ENCODE measurements at regions not wholly inside any gene's neighbourhood (a gene's known extent, or its start where the extent isn't known, plus 50 kb on each side); places are given as distances from the start of the nearest gene placed in this dataset.
"Not testable (repeated sequence)": the region's sequence is repeated elsewhere in the genome, so short reads cannot be mapped to it uniquely, and the experiment has no call there.

DNA sequence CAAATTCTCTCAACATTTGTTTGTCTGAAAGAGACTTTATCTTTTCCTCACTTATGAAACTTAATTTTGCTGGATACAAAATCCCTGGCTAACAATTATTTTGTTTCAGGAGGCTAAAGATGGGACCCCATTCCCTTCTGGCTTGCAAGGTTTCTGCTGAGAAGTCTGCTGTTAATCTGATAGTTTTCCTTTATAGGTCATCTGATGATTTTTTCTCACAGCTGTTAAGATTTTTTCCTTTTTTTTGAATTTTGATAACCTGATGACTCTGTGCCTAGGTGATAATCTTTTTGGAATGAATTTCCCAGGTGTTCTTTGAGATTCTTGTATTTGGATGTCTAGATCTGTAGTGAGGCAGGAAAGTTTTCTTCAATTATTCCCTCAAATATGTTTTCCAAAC lies 2661.4 kb downstream of the PCDH9 start:
- no peak for DNase-seq (ENCODE audit: low read depth, low spot score)

DNA sequence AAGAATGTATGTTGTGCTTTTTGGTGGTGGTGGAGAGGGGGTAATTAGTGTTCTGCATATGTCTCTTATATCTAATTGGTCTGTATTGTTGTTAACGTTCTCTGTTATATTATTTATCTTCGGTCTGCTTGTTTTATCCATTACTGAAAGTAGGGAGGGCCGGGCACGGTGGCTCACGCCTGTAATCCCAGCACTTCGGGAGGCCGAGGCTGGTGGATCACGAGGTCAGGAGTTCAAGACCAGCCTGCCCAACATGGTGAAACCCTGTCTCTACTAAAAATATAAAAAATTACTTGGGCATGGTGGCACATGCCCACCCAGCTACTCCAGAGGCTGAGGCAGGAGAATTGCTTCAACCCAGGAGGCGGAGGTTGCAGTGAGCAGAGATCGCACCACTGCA lies 2672.1 kb downstream of the PCDH9 start:
- DNase-seq (ENCODE audit: low read depth, low spot score) = not testable (repeated sequence)

DNA sequence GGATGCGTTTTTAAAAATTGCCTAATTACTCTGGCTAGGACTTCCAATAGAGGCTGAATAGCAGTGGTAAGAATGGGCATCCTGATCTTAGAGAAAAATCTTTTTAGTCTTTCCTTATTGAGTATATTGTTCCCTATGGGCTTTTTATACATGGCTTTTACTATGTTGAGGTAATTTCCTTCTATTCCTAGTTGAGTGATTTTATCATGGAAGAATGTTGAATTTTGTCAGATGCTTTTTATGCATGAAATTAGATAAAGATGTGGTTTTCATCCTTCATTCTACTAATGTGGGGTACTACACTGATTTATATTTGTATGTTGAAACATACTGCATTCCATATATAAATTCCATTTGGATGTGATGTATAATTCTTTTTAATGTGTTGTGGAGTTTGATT lies 2673.8 kb downstream of the PCDH9 start:
- no peak for DNase-seq (ENCODE audit: low read depth, low spot score)

DNA sequence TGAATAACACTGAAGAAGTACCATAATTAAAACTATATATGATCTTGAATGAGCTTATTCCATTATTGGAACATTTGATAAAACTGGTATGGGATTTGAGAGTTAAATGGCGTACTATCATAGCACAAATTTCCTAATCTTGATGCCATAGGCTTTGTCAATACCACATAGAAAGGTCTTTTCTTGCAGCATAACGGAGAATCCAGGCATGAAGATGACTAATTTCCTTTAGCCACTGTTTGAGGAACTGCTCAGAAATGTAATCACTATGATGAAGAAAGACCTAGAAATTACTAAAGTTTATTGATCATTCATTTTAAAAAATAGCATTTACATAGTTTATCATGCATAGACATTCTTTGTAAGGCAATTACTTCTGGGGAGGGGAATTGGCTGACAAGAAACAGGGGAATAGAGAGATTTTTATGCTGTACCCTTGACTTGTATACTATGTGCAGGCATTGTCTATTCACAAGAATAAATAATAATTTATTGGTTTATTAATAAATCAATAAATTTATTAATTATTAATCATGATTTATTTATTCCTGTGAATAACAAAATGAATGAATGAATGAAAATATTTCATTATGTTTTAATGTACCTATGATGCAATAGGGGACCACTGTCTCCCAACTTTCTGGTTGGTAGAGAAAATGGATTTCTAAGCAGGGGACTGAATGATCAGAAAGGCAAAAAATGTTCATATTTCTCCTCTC lies 2676.6 kb downstream of the PCDH9 start:
- DNase-seq (ENCODE audit: low read depth, low spot score) = no peak

DNA sequence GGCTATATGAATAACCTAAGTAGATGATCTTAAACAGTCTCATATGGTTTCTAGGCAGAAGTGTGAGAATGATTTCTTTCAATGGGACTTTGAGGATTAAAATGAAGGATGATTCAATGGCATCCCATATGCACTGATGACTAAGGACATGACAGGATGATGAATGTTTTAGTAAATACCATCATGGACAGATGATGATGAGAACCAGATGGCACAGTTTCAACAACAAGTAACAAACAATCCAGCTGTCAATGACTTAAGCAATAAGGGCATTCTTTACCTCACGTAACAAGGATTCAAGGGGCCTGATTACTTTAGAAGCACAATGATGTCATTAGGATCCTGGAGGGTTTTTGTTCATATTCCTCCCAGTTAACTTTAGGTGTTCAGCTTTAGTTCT lies 2678.4 kb downstream of the PCDH9 start:
- peak; percentile 7 for DNase-seq (ENCODE audit: low read depth, low spot score)

DNA sequence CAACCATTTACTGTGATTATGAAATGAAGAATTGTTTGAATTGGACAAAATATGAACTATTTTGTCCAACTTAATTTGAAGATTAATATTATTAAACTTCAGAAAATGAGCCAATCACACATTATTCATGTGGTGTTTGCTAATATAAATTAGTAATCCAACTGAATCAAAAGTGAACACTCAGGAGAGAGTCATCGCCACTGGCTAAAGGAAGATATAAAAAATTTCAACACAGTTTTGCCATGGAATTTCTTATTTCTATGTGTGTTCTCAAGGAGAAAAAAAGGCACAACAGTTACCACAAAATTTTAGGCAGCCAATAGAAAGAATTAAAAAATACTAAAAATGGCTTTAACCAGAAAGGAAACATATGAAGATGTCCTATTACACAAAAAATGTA lies 2683.8 kb downstream of the PCDH9 start:
- no peak for DNase-seq (ENCODE audit: low read depth, low spot score)

DNA sequence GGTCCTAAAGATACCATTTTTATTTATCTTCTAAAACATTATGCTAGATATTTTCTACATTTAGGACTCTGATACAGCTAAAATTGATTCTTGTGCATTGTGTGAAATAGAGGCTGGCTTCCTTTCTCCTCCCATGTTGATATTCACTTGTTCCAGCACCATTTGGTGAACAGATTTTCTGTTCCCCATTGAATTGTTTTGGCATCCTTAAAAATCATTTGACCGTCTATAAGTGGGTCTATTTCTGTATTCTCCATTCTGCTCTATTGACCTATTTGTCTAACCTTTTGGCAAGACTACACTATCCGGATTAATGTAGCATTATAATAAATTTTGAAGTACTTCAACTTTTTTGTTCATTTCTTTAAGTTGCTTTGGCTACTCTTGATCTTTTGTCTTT lies 2689.2 kb downstream of the PCDH9 start:
- no peak for DNase-seq (ENCODE audit: low read depth, low spot score)

DNA sequence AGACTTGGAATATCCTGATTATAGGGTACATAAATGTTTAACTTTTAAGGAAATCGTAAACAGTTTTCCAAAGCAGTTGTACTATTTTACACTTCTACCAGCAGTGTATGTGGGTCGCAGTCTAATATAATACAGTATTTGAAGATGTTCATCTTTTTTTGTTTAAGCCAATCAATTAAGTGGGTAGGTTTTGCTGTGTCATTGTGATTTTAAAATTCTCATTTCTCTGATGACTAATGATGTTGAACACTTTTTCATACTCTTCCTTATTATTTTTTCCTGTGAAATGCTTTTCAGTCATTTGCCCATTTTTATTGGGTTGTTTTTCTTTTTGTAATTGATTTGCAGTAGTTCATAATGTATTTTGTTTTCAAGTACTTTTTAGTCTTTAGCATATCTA lies 2689.7 kb downstream of the PCDH9 start:
- DNase-seq (ENCODE audit: low read depth, low spot score) = no peak

DNA sequence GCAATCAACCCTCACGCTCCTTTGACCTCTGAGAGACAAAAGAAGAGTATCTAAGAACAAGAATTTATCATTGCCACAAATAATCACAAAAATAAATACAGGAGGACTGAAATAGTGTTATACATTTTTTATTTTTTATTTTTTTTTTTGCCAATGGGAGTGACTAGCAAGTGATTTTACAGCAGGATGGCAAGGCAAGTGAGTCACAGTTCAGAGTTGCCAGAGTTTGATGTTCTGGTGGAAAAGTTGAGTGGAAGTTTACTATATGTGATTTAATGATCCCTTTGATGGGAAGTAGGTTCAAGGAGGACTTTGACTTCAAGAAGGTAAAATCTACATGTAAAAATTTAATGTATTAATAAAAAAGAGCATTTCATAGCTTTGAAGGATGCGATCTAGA lies 2691.4 kb downstream of the PCDH9 start:
- no peak for DNase-seq (ENCODE audit: low read depth, low spot score)

DNA sequence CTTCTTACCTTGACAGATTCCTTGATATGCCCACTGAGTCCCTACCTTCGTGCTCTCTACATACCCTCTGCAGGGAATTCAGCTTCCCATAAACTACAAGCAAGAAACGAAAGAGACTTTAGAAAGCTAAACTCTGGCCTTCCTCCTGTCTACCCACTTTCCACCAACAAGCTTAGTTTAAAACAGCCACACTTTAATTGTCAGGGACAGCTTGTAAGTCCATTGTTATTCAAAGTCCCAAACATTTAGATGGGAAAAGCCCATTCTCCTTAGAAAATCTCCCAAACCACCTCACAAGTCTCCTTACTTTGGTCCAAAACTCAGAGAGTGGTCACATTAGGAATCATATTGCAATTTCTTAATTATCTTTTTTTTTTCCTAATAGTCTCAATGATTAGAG lies 2695.8 kb downstream of the PCDH9 start:
- DNase-seq (ENCODE audit: low read depth, low spot score) = no peak

DNA sequence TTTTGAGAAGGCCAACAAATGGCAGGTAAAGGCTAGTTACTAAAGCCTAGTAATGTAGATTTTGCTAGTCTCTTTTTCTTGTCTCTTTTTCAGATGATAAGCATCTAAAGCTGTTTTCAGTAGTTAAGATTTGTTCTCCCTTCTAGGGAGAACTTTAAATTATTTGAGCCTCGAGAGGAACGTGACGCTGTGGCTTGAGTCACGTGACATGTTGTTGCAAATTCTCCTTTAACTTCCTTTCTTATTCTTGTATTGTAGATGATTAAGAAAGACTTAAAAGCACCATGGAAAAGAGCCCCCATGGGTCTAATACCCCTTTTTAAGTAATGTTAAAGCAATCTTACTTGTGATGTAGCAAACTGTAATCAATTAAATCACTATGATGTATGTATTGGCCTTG lies 2698.7 kb downstream of the PCDH9 start:
- DNase-seq (ENCODE audit: low read depth, low spot score) = no peak

DNA sequence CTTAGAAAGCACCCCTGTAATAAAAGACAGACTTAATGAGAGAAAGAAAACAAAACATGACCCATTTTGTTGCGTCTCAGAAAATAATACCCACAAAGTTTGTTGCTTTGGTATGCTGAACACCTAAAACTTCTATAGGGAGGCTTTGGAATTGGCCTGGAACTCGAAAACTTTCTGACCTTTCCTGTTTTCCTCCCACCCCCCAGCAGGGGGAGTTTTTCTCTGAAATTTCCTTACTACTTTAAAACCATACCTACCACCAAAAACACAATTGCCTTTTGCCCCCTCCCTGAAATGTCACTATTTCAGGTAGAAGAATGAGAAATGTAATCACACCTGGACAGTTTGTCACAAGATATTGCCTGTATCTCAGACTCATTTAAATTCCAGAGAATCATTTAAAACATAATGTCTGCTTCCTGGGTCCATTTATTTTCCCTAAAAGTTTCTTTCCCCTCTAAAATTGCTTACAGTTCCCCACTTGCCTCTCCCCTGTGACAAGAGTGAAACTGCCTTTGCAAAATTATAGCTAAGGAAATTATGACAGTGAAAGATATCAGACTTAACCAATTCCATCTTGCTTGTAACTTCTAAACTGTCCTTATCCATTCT lies 2700.2 kb downstream of the PCDH9 start:
- no peak for DNase-seq (ENCODE audit: low read depth, low spot score)

DNA sequence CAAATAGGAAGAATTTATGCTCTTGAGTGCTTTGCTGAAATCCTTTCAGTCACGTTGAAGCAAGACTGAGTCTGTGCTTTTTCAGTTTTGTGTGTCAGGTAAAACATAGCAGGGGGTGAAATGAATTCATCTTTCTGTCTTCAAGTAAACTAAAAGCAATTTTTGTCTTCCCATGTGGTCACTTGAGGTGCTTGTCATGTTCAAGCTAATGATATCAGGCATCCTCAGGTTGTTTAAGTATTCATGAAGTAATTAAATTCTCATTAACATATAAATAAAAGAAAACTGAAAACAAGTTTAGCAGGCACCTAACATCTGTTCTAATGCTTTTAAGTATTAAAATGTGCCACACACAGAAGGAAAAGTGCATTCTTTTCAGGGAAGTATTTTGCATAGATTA lies 2701.3 kb downstream of the PCDH9 start:
- no peak for DNase-seq (ENCODE audit: low read depth, low spot score)

DNA sequence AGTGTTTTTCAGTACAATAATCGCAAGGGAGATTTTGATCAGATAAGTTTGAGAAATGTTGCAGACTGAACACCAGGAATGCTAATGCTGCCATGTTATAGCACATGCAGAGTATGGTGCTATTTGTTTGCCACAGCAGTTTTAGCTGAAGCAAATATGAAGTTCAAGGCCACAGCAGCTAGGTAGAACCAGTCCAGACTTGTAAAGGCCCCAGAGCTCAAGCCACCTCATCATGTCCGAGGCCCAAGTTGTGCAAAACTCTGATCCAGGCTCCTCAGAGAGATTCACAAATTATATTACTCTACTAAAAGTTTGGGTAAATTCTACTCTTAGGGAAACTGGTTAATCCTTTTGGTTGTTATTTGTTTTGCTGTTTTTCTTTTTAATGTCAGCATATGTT lies 2702.6 kb downstream of the PCDH9 start:
- DNase-seq (ENCODE audit: low read depth, low spot score) = no peak

DNA sequence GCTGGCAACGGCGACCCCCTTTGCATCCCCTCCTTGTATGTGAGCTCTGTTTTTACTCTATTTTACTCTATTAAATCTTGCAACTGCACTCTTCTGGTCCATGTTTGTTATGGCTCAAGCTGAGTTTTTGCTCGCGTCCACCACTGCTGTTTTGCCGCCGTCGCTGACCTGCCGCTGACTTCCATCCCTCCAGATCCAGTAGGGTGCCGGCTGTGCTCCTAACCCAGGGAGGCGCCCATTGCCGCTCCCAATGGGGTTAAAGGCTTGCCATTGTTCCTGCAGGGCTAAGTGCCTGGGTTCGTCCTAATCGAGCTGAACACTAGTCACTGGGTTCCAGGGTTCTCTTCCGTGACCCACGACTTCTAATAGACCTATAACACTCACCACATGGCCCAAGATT lies 2704.4 kb downstream of the PCDH9 start:
- DNase-seq (ENCODE audit: low read depth, low spot score) = no peak

DNA sequence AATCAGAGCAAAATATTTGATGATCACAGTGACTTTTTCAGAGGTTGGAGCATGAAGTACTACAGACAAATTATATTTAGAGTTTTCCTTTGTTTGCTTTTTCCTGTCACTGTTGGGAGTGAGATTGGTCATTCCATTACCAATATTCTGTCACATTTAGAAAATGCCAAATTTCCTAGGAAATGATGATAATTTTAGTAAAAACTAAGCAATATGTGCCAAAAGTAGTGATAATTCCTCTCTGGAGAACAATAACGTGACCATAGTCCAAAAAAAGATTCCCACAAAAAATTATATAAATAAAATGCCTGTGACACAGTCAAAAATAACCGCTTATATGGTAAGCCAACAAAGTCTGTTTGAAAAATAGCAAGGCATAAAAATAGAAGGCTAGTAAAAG lies 2719.4 kb downstream of the PCDH9 start:
- DNase-seq (ENCODE audit: low read depth, low spot score) = no peak

DNA sequence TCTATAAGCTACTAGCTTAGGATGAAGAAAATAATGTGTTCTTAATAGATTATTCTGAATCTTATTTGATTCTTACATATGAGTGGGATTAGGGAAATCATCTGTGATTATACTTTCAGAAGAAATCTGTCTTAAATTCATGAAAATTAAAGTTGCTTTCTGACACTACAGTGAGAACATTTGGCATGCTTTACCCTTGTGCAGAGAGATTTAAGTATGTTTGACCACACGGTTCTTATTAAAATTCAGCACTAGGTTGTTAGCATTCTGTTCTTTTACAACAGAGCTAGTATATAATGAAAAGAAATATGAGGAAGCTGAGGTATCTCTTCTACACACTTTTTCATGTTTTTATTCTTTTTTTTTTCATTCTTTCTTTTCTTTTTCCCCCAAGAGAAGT lies 2723.9 kb downstream of the PCDH9 start:
- DNase-seq (ENCODE audit: low read depth, low spot score) = no peak

DNA sequence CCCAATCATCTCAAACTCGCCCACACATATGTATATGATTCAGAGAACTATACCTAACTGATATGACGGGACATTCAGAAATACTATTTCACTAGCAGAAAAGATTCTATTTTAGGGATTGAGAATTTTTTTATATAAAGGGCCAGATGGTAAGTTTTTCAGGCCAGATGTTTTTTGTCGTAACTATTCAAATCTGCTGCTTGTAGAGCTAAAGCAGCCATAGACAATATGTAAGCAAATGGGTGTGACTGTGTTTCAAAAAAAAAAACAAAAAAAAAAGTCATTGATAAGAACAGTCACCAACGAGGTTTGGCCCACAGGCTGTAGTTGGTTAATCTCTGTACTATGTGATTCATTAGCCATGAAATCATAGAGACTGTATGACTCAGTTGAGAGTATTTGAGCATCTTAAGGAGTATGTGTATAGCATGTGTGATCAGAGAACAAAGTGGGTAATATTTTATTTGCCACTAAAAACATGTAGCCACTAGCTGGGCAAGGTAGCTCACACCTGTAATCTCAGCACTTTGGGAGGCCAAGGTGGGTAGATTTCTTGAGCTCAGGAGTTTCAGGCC lies 2724.7 kb downstream of the PCDH9 start:
- no peak for DNase-seq (ENCODE audit: low read depth, low spot score)

DNA sequence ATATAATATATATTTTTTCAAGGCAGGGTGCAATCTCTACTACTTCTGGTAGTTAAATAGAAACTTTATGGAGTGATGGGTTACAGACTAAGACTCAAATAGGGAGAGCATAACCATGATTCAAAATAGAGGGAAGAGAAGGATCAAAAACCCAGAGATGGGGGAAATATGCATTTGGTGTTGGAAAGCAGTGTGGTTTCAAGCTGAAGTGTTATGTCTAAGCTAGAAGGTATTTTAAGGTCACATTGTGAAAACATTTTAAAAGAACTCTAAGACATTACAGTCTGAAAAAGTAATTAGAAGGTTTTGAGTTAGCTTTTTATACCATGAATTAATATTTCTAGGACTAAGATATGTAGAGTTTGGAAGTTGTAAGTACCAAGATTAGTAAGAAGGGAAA lies 2741.4 kb downstream of the PCDH9 start:
- no peak for DNase-seq (ENCODE audit: low read depth, low spot score)

DNA sequence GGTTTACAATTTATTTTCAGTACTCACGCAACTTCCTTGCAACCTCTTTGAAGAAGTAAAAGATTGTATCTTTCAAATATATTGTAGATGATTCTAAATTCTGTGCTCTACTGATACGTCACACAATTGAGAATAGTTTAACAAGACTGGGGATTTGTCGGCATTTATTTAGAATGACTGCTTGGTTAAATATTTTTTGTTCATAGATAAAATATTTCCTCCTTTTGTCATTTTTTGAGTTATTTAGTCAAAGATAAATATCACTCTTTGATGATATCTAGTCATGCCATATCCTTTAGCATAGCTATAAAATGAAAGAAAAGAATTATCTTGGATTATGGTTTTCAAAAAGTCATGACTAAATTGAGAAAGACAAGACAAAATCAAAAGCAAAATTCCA lies 2747.8 kb downstream of the PCDH9 start:
- no peak for DNase-seq (ENCODE audit: low read depth, low spot score)

DNA sequence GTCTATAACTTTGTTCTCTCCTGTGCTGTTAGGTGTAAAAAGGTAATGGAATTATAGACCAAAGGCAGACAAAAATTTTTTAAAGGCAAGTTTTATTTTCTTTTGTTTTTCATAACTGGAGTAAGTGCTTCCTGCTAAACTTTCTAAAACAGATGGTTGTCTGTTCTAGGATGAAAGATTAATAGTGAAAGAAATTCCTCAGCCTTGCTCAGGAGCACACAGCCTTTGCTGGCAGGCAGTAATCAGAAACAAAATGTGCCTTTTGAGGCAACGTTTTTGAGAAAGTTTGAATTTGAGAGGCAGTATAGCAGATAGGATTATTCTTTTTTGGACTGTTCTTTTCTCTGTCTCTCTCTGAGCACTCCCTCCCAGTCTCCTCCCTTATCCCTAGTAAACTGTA lies 2749.5 kb downstream of the PCDH9 start:
- DNase-seq (ENCODE audit: low read depth, low spot score) = no peak

DNA sequence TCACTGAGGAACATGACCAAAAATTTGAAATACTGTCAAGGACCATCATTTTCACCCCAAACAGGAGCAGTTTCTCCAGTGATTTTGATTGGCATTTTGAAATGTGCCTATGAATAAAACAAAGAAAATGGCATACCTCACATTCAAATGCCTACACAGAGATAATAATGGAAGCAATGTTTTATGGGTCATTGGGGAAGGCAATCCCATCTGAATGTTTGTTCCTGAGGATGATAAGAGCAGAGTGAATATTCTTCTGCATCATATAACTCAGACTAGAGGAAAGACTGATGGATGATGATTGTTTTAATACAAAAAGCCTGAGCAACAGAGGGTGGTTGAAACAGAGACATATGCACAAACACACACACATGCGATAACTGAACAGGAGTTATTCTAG lies 2749.9 kb downstream of the PCDH9 start:
- no peak for DNase-seq (ENCODE audit: low read depth, low spot score)

DNA sequence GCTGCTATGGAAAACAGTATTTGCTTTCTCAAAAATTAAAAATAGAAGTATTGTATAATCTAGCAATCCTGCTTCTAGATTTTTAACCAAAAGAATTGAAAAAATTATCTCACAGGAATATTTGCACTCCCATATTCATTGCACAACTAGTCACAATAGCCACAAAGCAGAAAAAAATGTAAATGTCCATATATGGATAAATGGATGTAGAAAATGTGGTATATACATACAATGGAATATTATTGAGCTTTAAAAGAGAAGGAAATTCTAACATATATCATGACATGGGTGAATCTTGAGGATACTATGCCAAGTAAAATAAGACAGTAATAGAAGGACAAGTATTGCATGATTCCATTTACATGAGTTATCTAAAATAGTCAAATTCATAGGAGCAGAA lies 2753.0 kb downstream of the PCDH9 start:
- DNase-seq (ENCODE audit: low read depth, low spot score) = no peak

Data from smooth muscle cell of the brain vasculature (primary cell).